ENCODE measurements at regions not wholly inside any gene's neighbourhood (a gene's known extent, or its start where the extent isn't known, plus 50 kb on each side); places are given as distances from the start of the nearest gene placed in this dataset.

DNA sequence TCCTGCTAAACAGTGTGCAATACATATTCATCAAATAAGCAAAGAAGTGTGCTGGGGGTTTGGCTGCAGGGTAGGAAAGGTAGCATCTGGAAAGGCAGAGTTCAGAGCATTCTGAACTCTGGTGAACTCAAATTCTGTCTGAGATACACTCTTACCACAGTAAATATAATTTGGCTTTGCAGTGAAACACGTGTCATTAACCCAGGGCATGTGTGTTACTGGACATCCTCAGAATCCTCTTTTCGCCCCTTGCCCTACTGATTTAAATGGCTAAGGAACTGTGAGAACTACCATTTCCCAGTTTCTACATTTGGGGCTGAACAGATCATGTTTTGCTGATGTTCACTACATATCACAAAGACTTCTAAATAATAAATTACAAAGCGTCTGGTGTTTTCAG lies 562.8 kb upstream of the SGCG start:
- no peak for TF ChIP-seq POLR2AphosphoS5 (IDR thresholded peaks at IDR 0.05; ENCODE audit: low read depth, low read length)
- TF ChIP-seq FOXP2 (optimal IDR thresholded peaks at IDR 0.05; ENCODE audit: borderline replicate concordance, extremely low read depth, extremely low read length, insufficient read depth): no peak
- TF ChIP-seq, protein P1, sequence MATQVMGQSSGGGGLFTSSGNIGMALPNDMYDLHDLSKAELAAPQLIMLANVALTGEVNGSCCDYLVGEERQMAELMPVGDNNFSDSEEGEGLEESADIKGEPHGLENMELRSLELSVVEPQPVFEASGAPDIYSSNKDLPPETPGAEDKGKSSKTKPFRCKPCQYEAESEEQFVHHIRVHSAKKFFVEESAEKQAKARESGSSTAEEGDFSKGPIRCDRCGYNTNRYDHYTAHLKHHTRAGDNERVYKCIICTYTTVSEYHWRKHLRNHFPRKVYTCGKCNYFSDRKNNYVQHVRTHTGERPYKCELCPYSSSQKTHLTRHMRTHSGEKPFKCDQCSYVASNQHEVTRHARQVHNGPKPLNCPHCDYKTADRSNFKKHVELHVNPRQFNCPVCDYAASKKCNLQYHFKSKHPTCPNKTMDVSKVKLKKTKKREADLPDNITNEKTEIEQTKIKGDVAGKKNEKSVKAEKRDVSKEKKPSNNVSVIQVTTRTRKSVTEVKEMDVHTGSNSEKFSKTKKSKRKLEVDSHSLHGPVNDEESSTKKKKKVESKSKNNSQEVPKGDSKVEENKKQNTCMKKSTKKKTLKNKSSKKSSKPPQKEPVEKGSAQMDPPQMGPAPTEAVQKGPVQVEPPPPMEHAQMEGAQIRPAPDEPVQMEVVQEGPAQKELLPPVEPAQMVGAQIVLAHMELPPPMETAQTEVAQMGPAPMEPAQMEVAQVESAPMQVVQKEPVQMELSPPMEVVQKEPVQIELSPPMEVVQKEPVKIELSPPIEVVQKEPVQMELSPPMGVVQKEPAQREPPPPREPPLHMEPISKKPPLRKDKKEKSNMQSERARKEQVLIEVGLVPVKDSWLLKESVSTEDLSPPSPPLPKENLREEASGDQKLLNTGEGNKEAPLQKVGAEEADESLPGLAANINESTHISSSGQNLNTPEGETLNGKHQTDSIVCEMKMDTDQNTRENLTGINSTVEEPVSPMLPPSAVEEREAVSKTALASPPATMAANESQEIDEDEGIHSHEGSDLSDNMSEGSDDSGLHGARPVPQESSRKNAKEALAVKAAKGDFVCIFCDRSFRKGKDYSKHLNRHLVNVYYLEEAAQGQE (IDR thresholded peaks at IDR 0.05; ENCODE audit: insufficient read depth in 1 of 2, low read depth in 2 of 2, low read length in 2 of 2): no peak
- TF ChIP-seq TAF1 (IDR thresholded peaks at IDR 0.05; ENCODE audit: borderline replicate concordance, insufficient read depth, low read length): no peak
- TF ChIP-seq SIN3A (IDR thresholded peaks at IDR 0.05; ENCODE audit: borderline replicate concordance, insufficient read depth, low read length): no peak

DNA sequence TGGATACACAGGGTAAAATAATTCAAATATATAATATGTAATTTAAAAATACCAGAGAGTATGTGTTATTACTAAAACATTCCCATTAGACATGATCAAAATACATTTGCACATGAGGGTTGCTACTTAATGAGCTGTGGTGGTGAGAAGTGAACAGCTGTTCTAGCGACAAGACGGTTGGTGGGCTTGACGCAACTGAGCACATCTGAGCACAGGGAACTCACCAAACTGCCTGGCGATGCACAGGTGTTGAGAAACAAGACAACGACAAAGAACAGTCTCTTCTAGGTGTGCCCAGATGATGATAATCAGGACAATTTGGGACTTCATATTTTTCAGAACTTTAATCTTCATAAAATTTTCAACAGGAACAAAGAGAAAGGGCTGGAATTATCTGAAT lies 555.1 kb upstream of the SGCG start:
- TF ChIP-seq FOXP2 (optimal IDR thresholded peaks at IDR 0.05; ENCODE audit: borderline replicate concordance, extremely low read depth, extremely low read length, insufficient read depth): no peak
- TF ChIP-seq, protein P1 (IDR thresholded peaks at IDR 0.05; ENCODE audit: insufficient read depth in 1 of 2, low read depth in 2 of 2, low read length in 2 of 2): no peak
- TF ChIP-seq TAF1 (IDR thresholded peaks at IDR 0.05; ENCODE audit: borderline replicate concordance, insufficient read depth, low read length): no peak
- TF ChIP-seq POLR2AphosphoS5 (IDR thresholded peaks at IDR 0.05; ENCODE audit: low read depth, low read length): no peak
- no peak for TF ChIP-seq SIN3A (IDR thresholded peaks at IDR 0.05; ENCODE audit: borderline replicate concordance, insufficient read depth, low read length)

DNA sequence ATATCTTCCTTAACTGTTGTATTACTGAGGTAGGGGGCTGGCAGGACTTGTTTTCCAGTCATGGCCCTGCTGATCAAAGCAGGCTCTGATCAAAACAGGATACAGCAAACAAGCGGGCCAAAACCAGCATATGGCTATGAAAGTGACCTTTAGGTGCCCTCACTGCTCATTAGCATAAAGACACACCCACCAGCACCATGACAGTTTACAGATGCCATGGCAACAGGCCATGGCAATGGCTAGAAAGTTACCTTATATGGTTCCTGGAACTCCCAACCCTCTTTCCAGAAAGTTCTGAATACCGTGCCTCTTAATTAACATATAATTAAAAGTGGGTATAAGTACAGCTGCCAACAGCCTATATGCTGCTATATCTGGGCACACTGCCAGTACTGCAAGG lies 551.4 kb upstream of the SGCG start:
- TF ChIP-seq FOXP2 (optimal IDR thresholded peaks at IDR 0.05; ENCODE audit: borderline replicate concordance, extremely low read depth, extremely low read length, insufficient read depth) (no peak), TAF1 (IDR thresholded peaks at IDR 0.05; ENCODE audit: borderline replicate concordance, insufficient read depth, low read length) (no peak), POLR2AphosphoS5 (IDR thresholded peaks at IDR 0.05; ENCODE audit: low read depth, low read length) (no peak)
- TF ChIP-seq, protein P1 (IDR thresholded peaks at IDR 0.05; ENCODE audit: insufficient read depth in 1 of 2, low read depth in 2 of 2, low read length in 2 of 2): no peak

DNA sequence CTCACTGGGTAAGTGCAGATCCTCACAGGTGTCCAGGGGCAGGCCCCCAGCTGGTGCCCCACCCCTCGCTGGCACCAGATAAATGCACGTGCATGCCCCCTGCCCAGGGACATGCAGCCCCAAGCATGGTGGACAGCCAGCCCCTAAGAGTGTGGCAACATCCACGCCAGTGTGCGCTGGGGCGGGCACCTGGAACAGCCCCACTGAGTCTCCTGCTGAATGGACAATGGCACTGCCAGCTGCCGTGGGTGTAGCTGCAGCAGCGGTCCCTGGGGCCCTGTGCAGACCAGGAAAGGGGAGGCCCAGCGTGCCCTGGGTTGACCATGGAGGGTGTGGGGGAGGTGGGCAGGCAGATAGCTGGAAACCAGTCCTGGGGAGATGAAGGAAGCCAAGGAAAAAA lies 538.7 kb upstream of the SGCG start:
- TF ChIP-seq POLR2AphosphoS5 (IDR thresholded peaks at IDR 0.05; ENCODE audit: low read depth, low read length) (no peak), SIN3A (IDR thresholded peaks at IDR 0.05; ENCODE audit: borderline replicate concordance, insufficient read depth, low read length) (no peak), TAF1 (IDR thresholded peaks at IDR 0.05; ENCODE audit: borderline replicate concordance, insufficient read depth, low read length) (no peak)

DNA sequence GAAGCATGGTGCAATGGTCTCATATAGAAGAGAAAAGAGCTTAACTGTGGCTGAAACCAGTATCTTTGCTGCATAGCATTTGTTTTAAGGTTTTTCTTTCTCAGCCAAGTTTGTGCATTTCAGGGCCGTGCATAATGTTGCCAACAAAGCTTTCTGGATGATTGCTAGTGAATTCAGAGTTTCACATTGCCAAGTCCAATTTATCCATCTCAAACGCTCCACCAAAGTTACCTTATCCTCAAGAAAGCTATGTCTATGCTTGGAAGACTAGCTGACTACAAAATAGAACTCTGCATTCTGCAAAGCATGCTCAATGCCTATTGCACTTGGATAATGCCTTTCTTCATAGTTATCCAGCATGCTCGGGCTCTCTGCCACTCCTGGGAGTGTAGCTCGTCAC lies 535.8 kb upstream of the SGCG start:
- TF ChIP-seq SIN3A (IDR thresholded peaks at IDR 0.05; ENCODE audit: borderline replicate concordance, insufficient read depth, low read length): no peak

DNA sequence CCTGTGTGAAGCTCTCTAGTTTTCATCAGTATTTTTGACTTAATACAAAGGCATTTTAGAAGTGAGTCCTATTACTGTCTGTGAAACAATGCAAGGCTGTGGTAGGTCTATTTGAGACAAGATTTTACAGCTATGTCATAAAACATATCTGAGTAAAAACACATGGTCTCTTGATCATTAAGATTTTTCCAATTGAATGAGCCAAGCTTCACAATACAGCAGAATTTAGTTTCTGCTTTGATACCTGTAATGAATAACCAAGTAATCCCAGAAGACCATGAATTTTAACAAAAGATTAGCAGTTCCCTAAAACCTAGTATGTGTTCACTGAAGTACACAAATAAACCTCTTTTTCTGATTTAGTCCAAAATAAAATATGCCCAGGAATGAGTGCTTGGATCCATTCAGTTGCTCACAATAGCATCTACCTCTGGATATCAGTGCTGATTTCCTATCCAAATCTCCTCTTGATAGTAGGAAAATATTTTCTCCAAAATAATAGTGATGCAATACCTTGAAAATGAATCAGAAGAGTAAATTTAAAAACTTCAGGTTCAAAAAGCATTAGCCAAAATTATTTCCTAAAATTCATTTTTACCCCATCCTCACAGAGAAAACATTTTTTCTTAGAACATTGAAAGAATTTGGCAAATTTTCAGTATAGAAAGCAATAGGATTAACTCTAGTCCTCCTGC lies 533.5 kb upstream of the SGCG start:
- TF ChIP-seq, protein P1 (IDR thresholded peaks at IDR 0.05; ENCODE audit: insufficient read depth in 1 of 2, low read depth in 2 of 2, low read length in 2 of 2): no peak
- TF ChIP-seq POLR2AphosphoS5 (IDR thresholded peaks at IDR 0.05; ENCODE audit: low read depth, low read length): no peak
- no peak for TF ChIP-seq SIN3A (IDR thresholded peaks at IDR 0.05; ENCODE audit: borderline replicate concordance, insufficient read depth, low read length)
- no peak for TF ChIP-seq TAF1 (IDR thresholded peaks at IDR 0.05; ENCODE audit: borderline replicate concordance, insufficient read depth, low read length)
- no peak for TF ChIP-seq FOXP2 (optimal IDR thresholded peaks at IDR 0.05; ENCODE audit: borderline replicate concordance, extremely low read depth, extremely low read length, insufficient read depth)
